ENCODE measurements at regions not wholly inside any gene's neighbourhood (a gene's known extent, or its start where the extent isn't known, plus 50 kb on each side); places are given as distances from the start of the nearest gene placed in this dataset.

DNA sequence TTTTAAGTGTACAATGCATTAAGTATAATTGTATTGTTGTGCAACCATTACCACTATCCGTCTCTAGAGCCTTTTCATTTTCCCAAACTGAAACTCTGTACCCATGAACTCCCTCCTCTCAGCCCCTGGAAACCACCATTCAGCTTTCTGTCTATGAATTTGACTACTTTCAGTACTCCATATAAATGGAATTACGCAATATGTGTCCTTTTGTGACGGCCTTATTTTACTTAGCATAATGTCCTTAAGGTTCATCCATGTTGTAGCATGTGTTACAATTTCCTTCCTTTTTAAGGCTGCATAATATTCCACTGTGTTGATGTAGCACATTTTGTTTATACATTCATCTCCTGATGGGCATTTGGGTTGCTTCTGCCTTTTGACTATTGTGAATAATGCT, 143.6 kb upstream of the KCNG1 start:
- DNase-seq (ENCODE audit: insufficient read length, low spot score) (no peak), FAIRE-seq (no peak)

DNA sequence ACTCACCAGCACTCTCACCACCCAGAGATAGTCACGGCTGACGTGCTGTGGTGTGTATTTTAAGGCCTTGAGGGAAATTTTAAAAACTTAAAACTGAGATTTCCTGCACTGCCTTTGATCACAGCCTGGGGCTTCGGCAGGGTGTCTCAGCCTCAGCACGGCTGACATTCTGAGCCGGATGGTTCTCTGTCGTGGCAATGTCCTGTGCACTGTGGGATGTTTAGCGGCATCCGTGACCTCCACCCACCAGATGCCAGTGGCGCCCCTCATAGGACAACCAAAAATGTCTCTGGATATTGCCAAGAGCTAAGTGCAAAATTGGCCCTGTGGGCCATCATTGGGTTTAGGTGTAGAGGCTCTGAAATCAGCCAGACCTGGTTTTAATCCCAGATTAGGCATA, 142.2 kb upstream of the KCNG1 start:
- no peak for DNase-seq (ENCODE audit: insufficient read length, low spot score)
- no peak for FAIRE-seq

DNA sequence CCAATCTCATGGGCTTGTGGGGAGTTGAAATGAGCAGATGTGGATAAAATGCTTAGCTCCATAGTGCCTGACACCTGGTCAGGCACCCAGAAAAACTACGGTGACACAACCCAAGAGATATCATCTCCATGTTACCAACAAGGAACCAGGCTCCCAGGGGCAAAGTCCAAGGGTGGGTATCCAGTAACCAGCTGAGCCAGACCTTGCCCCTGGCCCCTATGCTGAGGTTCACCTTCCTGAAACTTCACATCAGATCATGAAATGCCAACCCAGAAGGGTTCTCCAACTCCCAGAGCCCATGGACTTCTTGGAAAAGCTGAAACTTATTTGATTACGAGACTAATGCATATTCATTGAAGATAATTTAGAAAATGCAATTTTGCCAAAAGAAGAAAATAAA, 141.8 kb upstream of the KCNG1 start:
- DNase-seq (ENCODE audit: insufficient read length, low spot score): no peak
- FAIRE-seq: no peak

DNA sequence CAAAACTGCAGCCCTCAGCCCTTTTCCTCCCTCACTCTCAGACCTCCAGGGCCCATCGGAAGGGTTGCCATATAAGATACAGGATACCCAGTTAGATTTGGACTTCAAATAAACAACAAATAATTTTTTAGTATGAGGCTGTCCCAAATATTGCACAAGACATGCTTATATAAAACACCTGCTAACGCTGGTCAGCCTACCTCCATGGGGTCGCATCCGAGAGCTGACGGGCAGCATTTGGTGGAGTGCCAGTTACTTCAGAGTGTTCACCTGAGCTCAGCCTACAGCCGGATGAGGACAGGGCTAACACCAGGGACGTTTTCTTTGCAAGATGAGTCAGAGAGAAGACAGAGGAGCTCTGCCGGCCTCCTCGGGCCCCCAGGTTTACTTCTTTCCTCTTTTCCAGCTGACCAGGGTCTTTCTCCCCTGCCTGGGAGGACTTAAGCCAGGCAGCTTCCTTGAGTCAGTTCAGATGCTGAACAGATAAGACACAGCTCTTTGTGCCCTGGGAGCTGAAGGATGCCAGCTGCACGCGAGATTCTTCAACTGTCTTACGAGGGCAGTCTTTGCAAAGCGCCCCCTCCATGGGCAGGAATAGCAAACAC, 141.2 kb upstream of the KCNG1 start:
- no peak for DNase-seq (ENCODE audit: insufficient read length, low spot score)
- no peak for FAIRE-seq

DNA sequence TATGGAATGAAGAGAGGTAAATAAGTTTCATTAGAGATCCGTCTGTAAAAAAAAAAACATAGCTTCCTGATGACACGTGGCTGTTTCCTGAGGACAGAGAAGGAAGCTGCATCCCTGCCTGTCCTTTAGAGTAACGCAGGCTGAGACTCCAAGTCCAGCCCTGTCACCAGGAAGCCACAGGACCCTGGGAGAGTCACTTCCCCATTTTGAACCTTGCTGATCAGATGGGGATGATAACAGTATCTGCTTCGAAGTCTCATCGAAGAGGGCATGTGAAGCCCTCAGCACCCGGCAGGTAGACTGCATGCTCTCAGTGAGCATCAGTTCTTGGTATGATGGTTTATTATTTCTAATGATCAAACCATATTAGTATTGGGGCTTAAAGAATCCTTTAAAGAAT, 139.1 kb upstream of the KCNG1 start:
- DNase-seq (ENCODE audit: insufficient read length, low spot score) (no peak), FAIRE-seq (no peak)

DNA sequence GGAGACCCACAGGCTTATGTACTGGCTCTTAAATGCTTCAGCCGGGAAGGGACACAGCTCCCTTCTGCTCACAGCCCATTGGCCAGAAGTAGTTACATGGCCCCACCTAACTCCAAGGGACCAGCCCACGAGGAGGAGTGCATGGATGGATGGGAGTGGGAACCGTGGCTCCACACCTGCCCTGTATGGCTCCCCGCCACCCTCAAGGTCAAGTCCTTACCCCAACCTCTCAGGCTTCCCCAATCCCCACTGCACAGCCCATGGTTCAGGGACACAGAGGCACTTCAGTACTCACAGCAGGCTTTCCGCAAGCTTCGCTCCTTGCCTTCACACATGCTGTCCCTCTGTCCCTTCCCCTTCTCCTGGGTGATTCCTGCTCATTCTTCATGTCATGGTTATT, 137.9 kb upstream of the KCNG1 start:
- FAIRE-seq: no peak
- no peak for DNase-seq (ENCODE audit: insufficient read length, low spot score)

DNA sequence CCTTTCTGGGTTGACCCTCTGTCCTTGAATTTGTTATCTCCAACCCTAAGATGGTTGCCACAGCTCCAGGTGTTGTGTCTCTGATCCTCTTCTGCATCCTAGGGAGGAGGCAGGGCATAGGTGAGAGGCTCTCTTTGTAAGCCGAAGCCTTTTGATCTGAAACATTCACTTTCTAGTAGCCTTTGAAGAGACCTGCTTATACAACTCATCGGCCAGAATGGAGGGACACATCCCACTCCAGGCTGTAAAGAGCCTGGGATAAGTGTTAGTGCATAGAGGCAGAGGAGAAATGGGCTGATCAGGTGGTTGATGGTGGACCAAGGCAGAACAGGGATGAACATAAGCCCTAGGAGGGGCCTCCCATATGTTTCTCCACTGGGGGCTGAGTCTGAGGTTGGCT, 137.1 kb upstream of the KCNG1 start:
- no peak for FAIRE-seq
- DNase-seq (ENCODE audit: insufficient read length, low spot score): no peak

DNA sequence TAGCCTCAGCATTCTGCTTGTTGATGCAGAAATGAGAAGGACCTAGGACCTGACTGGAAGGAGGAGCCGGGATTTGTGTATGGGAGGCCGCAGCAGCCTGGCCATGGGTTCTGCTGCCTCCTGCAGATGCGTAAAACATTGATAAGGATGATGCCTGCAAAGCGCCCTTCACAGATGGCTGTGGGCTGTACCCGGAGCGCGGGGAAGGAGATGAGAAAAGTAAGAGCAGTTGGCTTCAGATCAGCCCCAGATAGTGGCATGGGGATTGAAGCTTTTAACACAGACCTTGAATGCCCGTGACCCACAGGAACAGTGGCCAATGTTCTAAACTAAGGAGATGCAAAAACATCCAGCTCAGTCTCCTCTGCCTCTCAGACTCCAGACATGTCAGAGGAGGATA, 136.4 kb upstream of the KCNG1 start:
- DNase-seq (ENCODE audit: insufficient read length, low spot score) (no peak), FAIRE-seq (no peak)

DNA sequence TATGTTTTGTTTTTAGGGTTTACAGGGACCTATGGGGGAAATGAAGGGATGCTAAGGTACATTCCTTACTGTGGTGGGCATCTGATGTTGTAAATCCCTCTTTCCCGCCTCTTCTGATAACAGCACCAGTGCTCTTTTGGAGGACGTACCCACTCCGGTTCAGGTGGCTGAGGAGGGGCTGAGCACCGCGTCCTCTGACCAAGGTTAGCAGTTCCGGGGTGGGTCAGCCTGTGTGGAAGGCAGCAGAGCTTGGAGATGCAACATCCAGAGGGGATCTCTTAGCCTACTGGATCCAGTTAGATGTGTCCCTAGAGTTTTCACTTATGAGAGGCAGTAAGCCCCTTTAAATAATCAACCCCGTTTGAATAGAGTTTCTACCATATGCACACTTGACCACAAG, 135.3 kb upstream of the KCNG1 start:
- FAIRE-seq (no peak), DNase-seq (ENCODE audit: insufficient read length, low spot score) (no peak)

DNA sequence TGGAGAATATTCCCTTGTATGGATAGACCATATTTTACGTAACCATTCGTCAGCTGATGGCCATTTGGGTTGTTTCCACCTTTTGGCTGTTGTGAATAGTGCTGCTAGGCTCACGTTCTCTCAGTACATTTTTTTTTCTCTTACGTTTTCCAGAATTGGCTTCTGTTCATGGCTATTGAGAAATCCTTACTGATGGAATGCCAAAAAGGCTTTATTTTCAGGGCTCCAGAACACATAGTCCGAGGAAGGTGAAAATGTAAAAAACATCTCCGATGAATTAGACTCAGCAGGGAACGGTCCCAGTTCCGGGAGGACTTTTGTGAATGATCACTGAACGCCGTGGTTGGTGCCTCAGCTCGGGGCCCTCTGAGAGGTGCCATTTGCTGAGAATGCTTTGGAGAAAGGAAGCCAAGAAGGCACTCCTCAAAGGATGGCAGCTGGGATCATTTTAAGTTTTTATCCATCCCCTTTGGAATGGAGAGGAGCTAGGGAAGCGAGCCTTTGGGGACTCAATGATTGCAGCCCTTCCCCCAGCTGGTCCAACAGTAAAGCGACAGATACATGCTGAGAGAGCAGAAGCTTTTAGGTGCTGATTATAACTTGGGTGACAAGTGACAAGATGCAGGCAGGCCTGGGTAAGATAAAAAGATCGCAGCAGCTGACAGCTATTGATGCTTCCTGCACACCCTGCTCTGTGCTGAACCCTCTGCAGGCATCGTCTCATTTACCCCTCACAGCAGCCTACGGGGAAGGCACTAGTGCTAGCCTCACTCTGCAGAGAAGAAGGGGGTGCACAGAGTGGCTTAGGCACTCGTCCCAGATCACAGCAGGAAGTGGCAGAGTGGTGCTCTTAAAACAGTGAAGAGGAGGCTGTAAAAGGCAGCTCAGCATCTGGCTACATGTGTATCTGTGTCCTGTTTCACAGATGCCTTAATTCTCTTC, 133.4 kb upstream of the KCNG1 start:
- DNase-seq (ENCODE audit: insufficient read length, low spot score) (no peak), FAIRE-seq (no peak)

DNA sequence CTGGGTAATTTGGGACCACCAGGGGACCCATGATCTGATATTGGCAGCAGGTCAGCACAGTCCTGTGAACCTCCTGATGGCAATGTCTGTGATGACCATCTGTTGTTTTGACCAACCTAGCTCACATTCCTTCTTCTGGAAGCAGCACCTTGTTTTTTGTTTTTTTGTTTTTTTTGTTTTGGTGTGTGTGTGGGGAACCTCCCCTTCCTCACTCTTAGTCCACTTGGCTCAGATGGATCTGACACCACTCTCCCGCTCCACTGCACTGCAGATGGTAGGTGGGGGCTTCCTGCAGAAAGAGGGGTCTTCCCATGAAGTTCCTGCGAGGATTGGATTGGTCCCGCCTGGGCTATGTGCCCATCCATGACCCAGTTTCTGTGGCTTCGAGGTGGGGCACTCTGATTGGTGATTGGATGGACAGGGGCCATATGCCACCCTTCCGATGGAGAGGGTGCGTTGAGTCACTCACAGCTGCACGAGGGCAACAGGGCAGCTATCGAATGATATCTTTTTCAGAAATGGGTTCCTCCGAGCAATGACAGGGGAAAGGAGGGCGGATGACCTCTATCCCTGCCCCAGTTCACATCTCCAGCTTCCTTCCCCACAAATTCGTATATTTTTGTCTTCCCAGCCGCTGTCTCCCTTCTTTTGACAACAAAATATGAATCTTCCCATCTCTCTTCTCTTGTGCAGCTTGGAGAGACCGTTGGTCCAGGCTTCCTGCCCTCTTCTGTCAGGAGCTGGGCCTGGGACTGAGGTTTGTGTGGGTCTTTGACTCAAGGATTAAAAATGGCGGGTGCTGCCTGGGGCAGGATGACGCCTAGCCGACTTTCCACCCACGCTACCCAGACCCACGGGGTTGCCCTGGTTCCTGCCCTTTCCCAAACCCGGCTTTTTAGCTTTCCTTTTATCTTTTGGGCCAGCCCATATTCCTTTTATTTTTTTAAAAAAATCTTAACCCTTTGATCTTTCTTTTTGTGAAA, 132.1 kb upstream of the KCNG1 start:
- DNase-seq (ENCODE audit: insufficient read length, low spot score) (no peak), FAIRE-seq (no peak)

DNA sequence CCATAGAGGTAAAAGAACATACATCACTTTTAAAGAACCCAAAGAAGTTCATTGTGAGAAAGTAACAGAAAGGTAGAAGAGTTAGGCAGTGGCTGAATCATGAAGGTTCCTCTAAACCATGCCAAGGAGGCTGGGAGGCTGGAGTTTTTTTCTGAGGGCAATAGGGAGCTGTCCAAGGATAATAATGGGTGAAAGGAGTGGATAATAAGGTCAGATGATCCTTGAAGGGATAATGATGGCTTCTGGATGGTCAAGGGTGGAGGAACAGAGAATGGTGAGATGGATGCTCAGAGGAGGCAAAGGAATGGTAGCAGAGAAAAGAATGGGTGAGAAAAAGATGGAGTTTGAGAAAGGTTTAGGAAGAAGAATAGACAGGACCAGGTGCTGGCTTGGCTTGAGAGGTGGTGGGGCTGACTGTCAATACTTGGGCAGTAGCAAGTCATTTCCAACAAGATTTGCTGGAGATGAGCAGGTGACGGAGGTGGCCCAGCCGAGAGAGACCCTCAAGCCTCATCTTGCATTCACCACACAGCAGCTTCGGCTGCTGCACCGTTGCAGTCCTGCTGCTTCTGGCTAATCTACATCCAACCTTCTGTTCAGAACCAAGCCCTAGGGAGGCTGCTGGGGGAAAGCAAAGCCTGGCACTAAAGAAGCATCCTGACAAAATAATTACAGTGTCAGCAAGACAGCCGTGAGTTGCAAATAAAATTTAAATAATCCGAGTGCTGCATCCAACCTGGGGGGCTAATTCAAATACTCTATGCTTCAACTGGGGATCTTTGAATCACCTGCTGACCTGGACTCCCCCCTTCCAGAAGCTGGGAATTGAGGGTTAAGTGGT, 131.2 kb upstream of the KCNG1 start:
- DNase-seq (ENCODE audit: insufficient read length, low spot score) (no peak), FAIRE-seq (no peak)

DNA sequence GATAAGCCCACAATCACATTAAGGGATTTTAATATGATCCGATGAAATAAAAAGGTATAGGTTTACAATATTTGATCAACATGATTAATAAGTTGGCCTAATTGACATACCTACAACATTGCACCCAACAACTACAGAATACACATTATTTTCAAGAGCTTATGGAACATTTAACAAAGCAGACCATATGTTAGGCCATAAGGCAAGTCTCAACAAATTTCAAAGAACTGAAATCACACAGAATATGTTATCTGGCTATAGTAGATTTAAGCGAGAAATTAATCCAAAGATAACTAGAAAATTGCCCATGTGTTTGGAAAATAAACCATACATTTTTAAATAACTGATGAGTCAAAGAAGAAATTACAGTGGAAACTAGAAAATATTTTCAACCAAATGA, 126.0 kb upstream of the KCNG1 start:
- DNase-seq (ENCODE audit: insufficient read length, low spot score) (no peak), FAIRE-seq (no peak)

DNA sequence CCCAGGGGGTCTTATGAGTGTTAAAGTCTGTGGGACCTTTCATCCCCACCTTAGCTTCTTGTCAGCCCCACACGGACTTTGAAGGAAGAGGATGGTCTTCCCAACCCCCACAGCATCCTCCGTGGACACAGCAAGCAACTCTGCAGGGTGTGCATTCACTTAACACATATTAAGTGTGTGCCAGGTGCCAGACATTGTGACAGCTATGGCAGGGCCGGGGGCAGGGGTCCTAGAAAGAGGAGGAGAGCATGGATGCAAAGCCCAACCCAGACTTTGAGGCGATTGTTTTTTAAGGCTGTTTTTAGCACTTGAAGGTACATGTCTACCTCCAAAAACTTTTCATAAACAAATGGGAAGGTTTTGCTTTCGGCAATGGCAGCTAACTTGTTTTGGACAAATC, 121.6 kb upstream of the KCNG1 start:
- no peak for FAIRE-seq
- DNase-seq (ENCODE audit: insufficient read length, low spot score): no peak

DNA sequence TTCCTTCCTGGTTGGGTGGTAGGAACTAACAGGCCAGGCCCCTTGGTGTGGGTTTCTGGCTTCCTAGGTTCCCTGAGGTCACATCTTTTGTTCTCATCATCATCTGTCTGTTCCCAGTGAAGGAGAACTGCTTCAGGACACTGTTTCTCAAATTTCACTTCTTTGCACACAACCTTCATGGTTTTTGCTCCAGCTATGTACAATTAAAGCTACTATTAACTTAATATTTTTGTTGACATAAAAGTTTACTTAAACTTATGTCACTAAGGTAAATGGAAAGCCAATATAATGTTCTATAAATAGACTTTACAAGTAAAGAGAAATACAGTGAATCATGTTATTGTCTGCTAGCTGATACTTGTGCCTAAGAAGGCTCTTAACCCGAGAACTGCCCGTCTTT, 120.7 kb upstream of the KCNG1 start:
- FAIRE-seq (no peak), DNase-seq (ENCODE audit: insufficient read length, low spot score) (no peak)

DNA sequence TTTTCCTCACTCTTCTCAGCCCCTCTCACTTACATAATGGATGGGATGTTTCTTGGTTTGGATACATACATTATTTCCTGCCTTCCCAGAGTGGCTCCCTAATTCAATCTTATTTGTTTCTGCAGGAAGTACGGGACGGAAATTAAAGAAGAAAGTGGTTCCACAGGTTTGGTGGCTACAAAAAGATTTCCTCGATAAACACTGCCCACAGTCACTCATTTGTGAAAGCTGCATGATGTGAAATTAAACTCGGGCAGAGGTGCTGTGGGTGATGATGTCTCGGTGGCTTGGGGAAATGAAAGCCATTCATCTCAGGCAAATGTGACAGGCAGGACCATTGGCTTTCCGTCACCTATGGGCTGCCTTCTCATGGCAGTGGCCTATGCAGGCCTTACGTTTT, 119.5 kb upstream of the KCNG1 start:
- DNase-seq (ENCODE audit: insufficient read length, low spot score): no peak
- FAIRE-seq: no peak

DNA sequence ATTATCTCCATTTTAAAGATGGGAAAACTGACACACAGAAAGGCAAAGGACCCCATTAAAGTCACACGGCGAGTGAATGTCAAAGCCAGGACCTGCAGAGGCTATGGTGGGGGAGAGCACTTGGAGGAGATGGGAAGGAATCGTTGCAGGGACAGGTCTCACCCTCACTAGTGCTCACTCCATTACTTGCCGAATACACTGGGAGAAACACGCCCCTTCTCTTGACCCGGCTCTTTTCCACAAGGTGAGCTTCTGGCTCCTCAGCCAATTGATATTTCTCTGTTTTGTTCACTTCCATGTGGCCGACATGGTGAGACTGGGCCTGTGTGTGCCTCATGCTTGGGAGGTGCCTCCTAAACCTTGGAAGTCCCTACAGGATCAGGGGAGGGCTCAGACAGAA, 117.8 kb upstream of the KCNG1 start:
- no peak for DNase-seq (ENCODE audit: insufficient read length, low spot score)
- FAIRE-seq: no peak

DNA sequence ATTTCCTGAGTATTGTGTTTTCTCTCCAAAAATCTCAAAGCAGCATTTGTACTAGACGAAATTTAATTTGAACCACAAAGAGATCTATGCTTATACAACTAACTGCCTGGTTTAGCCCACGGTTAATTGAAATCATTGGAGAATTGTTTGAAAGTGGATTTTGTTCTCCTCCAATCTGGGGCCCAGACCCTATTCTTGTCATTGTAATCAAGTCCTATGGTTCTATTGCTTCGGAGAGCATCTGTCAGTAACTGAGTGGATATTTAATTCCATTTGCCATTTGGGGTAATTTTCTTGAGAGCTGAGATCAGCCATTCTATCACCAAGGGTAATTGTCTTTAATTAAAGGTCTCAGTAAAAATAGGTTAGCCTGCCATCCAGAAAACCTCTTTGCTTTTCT, 117.0 kb upstream of the KCNG1 start:
- DNase-seq (ENCODE audit: insufficient read length, low spot score) (no peak), FAIRE-seq (no peak)

DNA sequence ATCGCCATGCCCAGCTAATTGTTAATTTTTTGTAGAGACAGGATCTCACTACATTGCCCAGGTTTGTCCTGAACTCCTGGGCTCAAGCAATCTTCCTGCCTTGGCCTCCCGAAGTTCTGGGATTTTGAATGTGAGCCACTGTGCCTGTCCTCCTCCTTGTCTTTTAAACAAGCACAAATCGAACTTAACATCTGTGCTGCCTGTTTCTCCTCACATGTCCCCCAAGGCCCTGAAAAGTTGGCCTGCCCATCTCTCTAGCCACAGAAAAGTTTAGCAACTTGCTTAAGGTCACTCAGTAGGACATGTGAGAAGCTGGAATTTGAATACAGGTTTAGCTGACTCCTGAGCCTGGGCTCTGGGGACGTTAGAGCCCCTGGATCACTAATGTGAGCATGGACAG, 115.7 kb upstream of the KCNG1 start:
- DNase-seq (ENCODE audit: insufficient read length, low spot score) (no peak), FAIRE-seq (no peak)

DNA sequence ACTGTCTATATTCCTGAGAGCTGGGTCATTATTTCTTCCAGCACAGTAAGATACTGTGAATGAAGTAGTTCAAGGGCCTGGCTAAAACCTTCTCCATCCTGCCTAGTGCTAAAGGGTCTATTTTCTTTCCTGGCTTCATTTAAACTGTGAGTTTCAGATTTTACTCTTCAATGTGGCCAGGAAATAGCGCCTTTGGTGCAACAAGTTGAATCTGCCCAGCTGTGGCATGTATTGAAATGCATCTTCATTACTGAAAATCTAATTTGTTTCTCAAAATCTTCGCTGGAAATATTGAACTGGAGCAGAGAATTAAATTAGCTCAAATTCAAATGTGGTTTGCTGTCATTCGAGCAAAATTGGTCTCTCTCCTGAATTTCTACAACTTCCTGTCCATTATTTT, 114.6 kb upstream of the KCNG1 start:
- DNase-seq (ENCODE audit: insufficient read length, low spot score) (no peak), FAIRE-seq (no peak)
